GM19043 (cell line): ENCODE measurements at regions not wholly inside any gene's neighbourhood (a gene's known extent, or its start where the extent isn't known, plus 50 kb on each side); places are given as distances from the start of the nearest gene placed in this dataset.
"Not testable (repeated sequence)": the region's sequence is repeated elsewhere in the genome, so short reads cannot be mapped to it uniquely, and the experiment has no call there.

Experiments
- ATAC-seq: cut with Tn5 transposase; IDR thresholded peaks from one replicate; pipeline ENCODE4 v1.9.1; 2021; ENCODE audit warnings: low read depth; ENCODE audit not compliant: unreplicated experiment

DNA sequence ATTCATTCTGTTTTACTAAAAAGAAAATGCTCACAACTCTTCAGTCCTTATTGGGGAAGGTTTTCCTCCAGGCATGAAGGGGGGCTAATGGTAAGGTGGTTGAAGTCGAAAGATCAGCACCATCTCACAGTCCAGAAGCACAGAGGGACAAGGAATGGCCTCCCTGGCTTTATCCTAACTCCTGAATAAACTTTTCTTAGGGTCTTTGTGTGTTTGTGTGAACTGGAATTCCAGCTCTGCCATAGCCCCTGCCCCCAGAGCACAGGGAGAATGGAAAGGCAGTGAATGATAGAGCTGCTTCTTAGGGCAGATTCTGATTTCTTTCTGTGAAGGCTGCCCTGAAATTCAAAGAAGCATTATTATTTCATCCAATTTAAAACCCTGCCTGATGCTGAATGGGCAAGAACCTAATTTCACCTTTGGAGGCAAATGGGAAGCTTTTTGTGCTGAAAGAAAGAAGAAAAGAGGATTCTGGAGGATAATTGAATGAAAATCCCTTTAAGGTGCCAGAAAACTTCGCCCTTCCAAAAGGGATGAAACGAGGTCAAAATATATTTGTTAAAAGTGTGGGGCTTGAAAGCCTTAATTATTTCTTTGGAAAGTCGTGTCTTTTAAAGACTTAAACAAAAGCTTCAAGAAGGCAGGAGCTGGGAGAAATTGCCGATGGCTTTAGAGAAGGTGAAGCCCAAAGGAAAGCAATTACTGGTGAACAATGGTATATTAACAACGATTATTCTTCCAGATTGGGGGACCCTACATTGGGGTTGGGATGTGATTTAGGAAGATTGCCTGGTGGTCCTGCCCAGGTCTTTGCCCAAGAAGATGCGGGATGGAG lies 259.9 kb upstream of the RGMA start:
- ATAC-seq: no peak

GRCh38 chr15:93347986-93348385 lies 259.0 kb upstream of the RGMA start:
- ATAC-seq: no peak

DNA sequence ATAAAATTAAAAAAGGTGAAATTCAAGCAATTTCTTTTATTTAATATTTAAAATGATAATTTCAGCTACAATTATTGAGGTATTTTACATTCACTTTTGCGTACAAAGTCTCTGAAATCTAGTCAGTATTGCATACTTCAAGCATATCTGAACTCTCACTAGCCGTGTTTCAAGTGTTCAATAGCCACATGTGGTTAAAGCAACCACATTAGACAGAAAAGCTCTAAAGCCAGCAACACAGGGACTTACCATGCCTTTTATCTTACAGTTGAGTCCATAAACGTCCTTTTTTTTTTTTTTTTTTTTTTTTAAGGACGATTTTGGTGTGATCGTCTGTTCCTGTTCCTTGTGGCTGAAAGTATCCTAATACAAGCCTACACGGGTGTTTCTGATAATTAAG lies 257.0 kb upstream of the RGMA start:
- no peak for ATAC-seq

DNA sequence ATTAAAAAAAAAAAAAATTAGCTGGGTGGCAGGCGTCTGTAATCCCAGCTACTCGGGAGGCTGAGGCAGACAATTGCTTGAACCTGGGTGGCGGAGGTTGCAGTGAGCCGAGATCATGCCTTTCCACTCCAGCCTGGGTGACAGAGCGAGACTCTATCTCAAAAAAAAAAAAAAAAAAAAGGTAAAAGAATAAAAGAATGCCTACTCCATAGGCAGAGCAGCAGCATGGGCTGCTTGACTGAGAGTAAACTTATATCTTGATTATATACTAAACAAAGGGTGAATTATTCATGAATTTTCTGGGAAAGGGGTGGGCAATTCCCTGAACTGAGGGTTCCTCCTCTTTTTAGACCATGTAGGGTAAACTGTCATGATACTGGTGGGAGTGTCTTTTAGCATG lies 254.4 kb upstream of the RGMA start:
- ATAC-seq: not testable (repeated sequence)

DNA sequence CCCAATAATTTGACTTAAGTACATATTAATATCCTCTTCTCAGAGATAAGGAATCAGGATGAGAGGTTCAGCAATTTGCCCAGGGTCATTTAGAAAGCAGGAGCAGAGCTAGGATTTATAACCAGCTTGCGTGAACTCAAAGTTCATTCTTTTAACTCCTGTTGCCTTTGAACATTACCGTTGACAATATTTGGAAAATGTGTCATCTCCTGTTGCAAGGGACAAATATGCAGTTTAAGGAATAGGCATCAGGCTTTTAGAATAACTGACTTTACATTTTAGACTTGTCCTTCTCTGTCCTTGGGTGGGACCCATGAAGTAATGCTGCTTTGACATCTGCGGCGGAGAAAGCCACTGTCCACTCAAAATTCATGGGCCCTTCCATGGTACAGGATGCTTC lies 252.2 kb upstream of the RGMA start:
- ATAC-seq: no peak

- ATAC-seq: no peak
Observed at GRCh38 chr15:93340406-93340805, 251.4 kb upstream of the RGMA start.

GRCh38 chr15:93333796-93334195 lies 244.8 kb upstream of the RGMA start:
- ATAC-seq: no peak

DNA sequence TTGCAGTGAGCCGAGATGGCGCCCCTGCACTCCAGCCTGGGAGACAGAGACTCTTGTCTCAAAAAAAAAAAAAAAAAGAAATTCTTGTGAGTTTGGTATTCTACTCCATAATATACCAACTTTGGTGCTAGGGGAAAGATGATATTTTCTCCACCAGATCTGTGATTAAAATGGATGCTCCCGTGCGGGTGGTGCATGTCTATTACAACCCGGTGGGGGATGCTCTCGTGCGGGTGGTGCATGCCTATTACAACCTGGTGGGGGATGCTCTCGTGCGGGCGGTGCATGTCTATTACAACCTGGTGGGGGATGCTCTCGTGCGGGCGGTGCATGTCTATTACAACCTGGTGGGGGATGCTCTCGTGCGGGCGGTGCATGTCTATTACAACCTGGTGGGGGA lies 244.1 kb upstream of the RGMA start:
- not testable (repeated sequence) for ATAC-seq

DNA sequence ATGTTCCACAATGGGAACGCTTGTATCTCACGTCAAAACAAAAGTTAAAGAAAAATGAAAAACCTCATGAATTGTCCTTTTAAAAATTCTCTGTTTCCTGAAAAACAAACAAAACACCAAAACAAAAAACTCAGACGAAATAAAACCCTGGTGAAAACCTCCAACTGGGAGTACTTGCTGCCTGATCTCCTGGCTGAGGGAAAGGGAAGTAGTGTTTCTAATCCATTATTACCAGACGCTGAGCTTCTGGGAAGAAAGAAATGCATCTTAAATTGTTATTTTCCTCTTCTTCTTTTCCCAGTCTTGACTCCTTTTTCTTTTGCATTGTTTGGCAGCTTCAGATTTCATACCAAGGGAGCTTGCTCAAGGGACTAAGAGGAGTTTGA lies 243.2 kb upstream of the RGMA start:
- no peak for ATAC-seq

GRCh38 chr15:93331545-93332167 lies 242.6 kb upstream of the RGMA start:
- ATAC-seq: no peak

DNA sequence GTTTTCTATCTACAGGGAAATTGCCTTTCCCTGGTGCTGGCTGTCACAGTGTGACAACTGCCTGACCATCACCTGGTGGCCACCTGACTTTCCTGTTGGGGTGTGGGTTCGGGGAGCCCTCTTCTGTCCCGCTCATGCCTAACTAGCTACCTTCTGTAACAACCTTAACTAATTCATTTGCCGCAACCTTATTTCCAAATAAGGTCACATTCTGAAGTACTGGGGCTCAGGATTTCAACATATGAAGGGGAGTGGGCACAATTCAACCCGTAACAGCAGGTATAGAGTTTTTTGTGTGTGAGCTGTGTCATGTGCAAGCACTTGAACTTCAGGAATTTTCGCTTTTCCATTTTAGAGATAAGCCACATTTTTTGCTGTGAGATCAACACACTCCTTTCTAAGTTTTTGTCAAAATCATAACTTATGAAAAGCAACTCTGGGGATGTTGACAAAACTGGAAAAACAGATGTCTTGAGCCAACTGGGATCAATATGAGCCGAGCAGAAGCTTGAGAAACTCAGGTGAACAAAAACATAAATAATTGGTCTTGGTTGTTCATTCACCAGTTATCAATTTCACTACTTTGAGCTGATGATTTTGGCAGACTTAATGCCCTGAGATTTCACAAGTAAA lies 242.0 kb upstream of the RGMA start:
- no peak for ATAC-seq

DNA sequence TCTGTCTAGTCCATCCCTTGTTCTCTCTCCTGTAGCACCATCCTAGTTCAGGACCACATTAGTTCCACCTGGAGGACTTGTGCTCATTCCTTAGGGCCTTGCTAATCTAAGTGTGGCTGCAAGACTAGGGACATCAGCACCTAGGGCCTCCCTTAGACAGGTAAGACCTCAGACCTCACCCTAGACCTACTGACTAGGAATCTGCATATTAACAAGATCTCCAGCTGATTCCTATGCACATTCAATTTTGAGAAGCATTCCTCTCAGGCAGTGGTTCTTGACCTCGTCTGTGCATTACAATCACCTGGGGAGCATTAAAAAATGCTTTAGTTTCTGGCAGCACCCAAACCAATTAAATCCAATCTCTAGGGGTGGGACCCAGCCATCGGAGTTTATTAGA lies 238.4 kb upstream of the RGMA start:
- no peak for ATAC-seq

- no peak for ATAC-seq
Observed at GRCh38 chr15:93324186-93324975, 235.4 kb upstream of the RGMA start.

- ATAC-seq: no peak
Observed at GRCh38 chr15:93321881-93322282, 232.9 kb upstream of the RGMA start.

GRCh38 chr15:93319121-93319814 lies 230.3 kb upstream of the RGMA start:
- ATAC-seq: no peak

- no peak for ATAC-seq
Observed at GRCh38 chr15:93317772-93318171, 228.8 kb upstream of the RGMA start.

DNA sequence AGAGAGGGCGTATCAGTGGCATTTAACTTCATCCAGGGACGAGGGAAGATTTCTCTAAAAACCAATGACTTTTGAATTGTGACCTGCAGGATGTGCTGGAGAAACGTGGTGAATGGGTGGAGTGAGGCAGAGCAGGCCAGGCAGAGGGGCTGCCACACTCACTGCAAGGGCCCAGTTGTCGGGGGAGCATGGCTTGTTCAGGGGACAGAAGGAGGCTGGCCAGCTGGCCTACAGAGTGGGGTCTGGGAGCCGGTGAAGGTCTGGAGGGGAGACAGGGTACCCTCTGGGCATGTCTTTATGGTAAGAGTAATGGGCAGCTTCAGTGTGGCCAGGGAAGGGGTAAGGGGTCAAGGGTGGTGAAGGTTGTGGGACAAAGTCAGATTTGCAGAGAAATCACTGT lies 225.2 kb upstream of the RGMA start:
- no peak for ATAC-seq

DNA sequence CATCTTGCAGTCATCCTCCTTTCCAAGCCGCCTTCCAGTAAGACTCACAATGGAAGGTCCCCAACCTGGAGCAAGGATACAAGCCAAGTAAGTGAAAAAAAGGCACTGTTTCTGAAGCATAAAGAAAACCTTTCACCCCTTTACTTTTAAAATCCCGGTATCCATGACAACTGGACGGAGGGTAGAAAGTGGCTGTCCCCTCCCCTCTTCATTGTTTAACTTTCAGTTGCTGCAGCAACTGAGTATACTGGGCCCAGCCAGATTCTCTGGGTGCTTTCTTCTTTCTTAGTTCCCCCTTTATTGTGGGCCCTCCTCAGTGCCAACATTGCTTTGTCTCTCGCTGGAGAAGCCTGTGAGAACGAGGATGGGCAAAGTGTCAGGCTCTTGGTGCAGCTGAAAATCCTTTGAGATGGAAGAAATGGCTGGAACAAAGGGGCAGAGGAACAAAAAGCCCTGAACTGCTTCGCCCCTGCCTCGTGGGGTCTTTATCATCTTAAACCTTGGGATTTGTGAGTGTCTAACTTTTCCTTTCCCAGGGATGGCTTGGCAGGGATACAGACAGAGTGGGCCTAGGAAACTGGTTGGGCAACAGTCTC lies 224.0 kb upstream of the RGMA start:
- no peak for ATAC-seq

DNA sequence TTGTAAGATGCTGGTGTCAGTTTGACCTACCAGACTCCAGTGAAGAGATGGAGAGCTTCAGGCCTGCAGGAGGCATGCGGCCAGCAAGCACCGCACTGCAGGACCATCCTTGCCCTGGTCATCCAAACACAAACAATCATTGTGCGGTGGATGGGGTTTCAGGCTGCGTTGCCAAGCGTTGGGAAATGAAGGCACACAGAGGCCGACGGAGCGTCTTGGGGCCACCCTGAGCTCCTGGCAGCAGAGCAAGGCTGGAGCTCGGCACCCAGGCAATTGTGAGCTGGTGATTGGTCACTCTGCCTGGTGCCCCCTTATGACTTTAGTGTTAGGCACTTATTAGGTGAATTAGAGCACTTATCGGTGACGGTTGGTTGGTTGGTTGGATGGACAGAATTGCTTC lies 222.6 kb upstream of the RGMA start:
- no peak for ATAC-seq

GRCh38 chr15:93308026-93308690 lies 219.1 kb upstream of the RGMA start:
- no peak for ATAC-seq
